Panc1 (cell line): ENCODE measurements at regions not wholly inside any gene's neighbourhood (a gene's known extent, or its start where the extent isn't known, plus 50 kb on each side); places are given as distances from the start of the nearest gene placed in this dataset.

Source experiments
- ATAC-seq: fragments of 200-7000 bp; cut with Tn5 transposase; 2 replicates; pipeline ENCODE4 v1.9.1; 2020; ENCODE audit warnings: mild to moderate bottlenecking, moderate library complexity
- BruUV-seq: library from RNA; stranded (reverse); fragments of 400-500 nt; replicated peaks from 2 replicates; lab custom pipeline; 2021; lab: Mats Ljungman, UMichigan
- CTCF ChIA-PET: fragments of 300-600 bp; sonication (Branson Sonifier 250); formaldehyde crosslinking; loops from one replicate; lab custom pipeline; 2022; ENCODE audit warnings: antibody characterized with exemption; lab: Charles Lee
- POLR2A ChIA-PET: fragments of 300-600 bp; sonication (Branson Sonifier 250); formaldehyde crosslinking; loops from one replicate; lab custom pipeline; 2022; ENCODE audit warnings: antibody characterized with exemption; lab: Charles Lee
- DNase-seq: peaks from one replicate; pipeline ENCODE4 v3.0.0-alpha.2; 2010; ENCODE audit warnings: low read depth, low spot score
- H3K27ac ChIP-seq: 2 replicates; pipeline ENCODE4 v1.5.1; 2011; ENCODE audit warnings: mild to moderate bottlenecking, low read length, inconsistent platforms
- H3K27me3 ChIP-seq: fragments of 200-500 bp; sonication (Bioruptor generic); 2 replicates; pipeline ENCODE4 v1.6.0; 2014; ENCODE audit warnings: low read length, inconsistent platforms; ENCODE audit not compliant: control insufficient read depth, insufficient read depth
- H3K36me3 ChIP-seq: fragments of 200-500 bp; sonication (Bioruptor generic); 2 replicates; pipeline ENCODE4 v1.5.1; 2014; ENCODE audit warnings: inconsistent platforms, mild to moderate bottlenecking, low read length, moderate library complexity; ENCODE audit not compliant: control insufficient read depth, insufficient read depth
- H3K4me1 ChIP-seq: 2 replicates; pipeline ENCODE4 v1.5.1; 2011; ENCODE audit warnings: inconsistent platforms, mild to moderate bottlenecking, low read length, moderate library complexity; ENCODE audit not compliant: control insufficient read depth, insufficient read depth
- H3K4me3 ChIP-seq, 2 experiments: 2 replicates each; pipeline ENCODE4 v1.5.1; 2011 to 2012; ENCODE audit warnings: low read depth in 2 of 2, low read length in 2 of 2, mild to moderate bottlenecking in 2 of 2, inconsistent platforms in 1 of 2, moderate library complexity in 1 of 2
- H3K9me3 ChIP-seq: fragments of 200-500 bp; sonication (Bioruptor generic); 2 replicates; pipeline ENCODE4 v1.5.1; 2014; ENCODE audit warnings: low read depth, mild to moderate bottlenecking, inconsistent platforms, low read length, moderate library complexity; ENCODE audit not compliant: control insufficient read depth, insufficient read depth
- CTCF ChIP-seq: fragments of 450-650 bp; IDR thresholded peaks from 2 replicates; pipeline ENCODE4 v1.5.1; 2017; ENCODE audit warnings: mild to moderate bottlenecking
- POLR2AphosphoS5 ChIP-seq: IDR thresholded peaks from 2 replicates; pipeline ENCODE4 v1.6.1; 2012; ENCODE audit warnings: mild to moderate bottlenecking, low read depth, low read length, moderate library complexity
- SIN3A ChIP-seq: IDR thresholded peaks from 2 replicates; pipeline ENCODE4 v1.6.1; 2012; ENCODE audit warnings: low read depth, mild to moderate bottlenecking, low read length, moderate library complexity, borderline replicate concordance; ENCODE audit not compliant: insufficient read depth
- TCF7L2 ChIP-seq: IDR thresholded peaks from 2 replicates; pipeline ENCODE4 v1.6.1; 2011; ENCODE audit warnings: mild to moderate bottlenecking, low read depth, low read length, inconsistent platforms
- in situ Hi-C: cut with HindIII; loops from 2 replicates; pipeline ENCODE4 v1.10.0; 2016; ENCODE audit warnings: low sequenced_read_pairs, low pct_unique_long_range_greater_than_20kb
- intact Hi-C: fragments of 100-400 bp; cut with micrococcal nuclease; formaldehyde crosslinking; loops from one replicate; pipeline ENCODE4 v1.10.0; 2022; ENCODE audit not compliant: unreplicated experiment
- TF ChIP-seq, protein P1 (sequence below), 2 experiments: IDR thresholded peaks; 2 replicates each; pipeline ENCODE4 v1.6.1; 2011 to 2012; ENCODE audit warnings: low read depth in 2 of 2, control low read depth in 1 of 2, low read length in 1 of 2, mild to moderate bottlenecking in 1 of 2, moderate library complexity in 1 of 2; ENCODE audit not compliant: insufficient read depth in 1 of 2

GRCh38 chr20:48102931-48103660 lies 317.8 kb upstream of the SULF2 start:
- BruUV-seq: no TSS peak
- ATAC-seq (no peak), DNase-seq (no peak)
- intact Hi-C loops: no loop called here
- H3K27ac ChIP-seq: no peak overlapping the region
- no peaks in the 10 kb centered on the region for H3K9me3 ChIP-seq
- ChIA-PET POLR2A (no interaction called here), CTCF (no interaction called here)
- TF ChIP-seq SIN3A: no peak
- TF ChIP-seq CTCF: no peak
- no peak for TF ChIP-seq TCF7L2
- no peak for TF ChIP-seq POLR2AphosphoS5
- TF ChIP-seq, protein P1, sequence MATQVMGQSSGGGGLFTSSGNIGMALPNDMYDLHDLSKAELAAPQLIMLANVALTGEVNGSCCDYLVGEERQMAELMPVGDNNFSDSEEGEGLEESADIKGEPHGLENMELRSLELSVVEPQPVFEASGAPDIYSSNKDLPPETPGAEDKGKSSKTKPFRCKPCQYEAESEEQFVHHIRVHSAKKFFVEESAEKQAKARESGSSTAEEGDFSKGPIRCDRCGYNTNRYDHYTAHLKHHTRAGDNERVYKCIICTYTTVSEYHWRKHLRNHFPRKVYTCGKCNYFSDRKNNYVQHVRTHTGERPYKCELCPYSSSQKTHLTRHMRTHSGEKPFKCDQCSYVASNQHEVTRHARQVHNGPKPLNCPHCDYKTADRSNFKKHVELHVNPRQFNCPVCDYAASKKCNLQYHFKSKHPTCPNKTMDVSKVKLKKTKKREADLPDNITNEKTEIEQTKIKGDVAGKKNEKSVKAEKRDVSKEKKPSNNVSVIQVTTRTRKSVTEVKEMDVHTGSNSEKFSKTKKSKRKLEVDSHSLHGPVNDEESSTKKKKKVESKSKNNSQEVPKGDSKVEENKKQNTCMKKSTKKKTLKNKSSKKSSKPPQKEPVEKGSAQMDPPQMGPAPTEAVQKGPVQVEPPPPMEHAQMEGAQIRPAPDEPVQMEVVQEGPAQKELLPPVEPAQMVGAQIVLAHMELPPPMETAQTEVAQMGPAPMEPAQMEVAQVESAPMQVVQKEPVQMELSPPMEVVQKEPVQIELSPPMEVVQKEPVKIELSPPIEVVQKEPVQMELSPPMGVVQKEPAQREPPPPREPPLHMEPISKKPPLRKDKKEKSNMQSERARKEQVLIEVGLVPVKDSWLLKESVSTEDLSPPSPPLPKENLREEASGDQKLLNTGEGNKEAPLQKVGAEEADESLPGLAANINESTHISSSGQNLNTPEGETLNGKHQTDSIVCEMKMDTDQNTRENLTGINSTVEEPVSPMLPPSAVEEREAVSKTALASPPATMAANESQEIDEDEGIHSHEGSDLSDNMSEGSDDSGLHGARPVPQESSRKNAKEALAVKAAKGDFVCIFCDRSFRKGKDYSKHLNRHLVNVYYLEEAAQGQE (IDR thresholded peaks at IDR 0.05; ENCODE audit: insufficient read depth in 1 of 2, low read depth in 2 of 2, low read length in 1 of 2): no peak
- H3K36me3 ChIP-seq: no peaks in the 10 kb centered on the region
- no peak overlapping the region for H3K4me3 ChIP-seq
- H3K27me3 ChIP-seq: peaks cover 8% of the 10 kb centered on the region
- in situ Hi-C loops: no loop called here
- no peaks in the 10 kb centered on the region for H3K4me1 ChIP-seq

DNA sequence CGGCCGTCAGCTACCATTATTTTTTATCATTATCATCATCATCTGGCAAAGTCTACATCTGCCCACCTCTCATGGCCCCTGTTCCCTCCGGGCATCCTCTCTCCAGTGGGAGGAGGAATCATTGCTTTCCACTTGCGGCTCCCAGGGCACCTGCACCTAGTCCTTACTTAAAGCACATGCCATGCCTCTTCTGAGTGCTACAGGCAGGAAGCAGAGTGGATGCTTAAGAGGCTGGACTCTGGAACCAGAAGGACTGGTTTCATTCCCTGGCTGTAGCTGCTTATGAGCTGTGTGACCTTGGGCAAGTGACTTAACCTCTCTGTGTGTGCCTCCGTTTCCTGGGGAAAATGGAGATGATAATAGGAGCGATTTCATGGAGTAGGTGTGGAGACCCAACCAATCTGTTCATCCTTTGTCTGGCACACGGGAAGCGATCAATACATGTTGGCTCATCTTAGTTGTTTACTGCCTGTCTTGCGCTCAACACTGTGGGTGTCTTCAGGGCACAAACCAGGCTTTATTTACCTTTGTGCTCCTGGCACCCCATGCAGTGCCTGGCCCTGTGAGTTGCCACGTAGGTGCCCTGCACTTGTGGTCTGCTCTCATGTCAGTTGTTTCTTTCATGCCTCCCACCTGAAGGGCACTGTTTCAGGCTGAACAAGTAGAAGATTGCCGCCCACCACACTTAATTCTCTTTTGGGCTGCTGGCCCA lies 317.0 kb upstream of the SULF2 start:
- in situ Hi-C loops: no loop called here
- CTCF ChIA-PET: no interaction called here

More for the DNA sequence above, 317.0 kb upstream of the SULF2 start:
- no peak for TF ChIP-seq CTCF
- TF ChIP-seq, protein P1 (IDR thresholded peaks at IDR 0.05; ENCODE audit: insufficient read depth in 1 of 2, low read depth in 2 of 2, low read length in 1 of 2): no peak
- no peak for TF ChIP-seq POLR2AphosphoS5
- no peak for TF ChIP-seq TCF7L2
- TF ChIP-seq SIN3A: no peak
- Histone ChIP-seq H3K9me3 (no peaks in the 10 kb centered on the region), H3K4me3 (no peak overlapping the region), H3K4me1 (no peaks in the 10 kb centered on the region), H3K27ac (no peak overlapping the region), H3K36me3 (no peaks in the 10 kb centered on the region), H3K27me3 (peaks cover 8% of the 10 kb centered on the region)
- intact Hi-C loops: no loop called here
- ATAC-seq (no peak), DNase-seq (no peak)
- POLR2A ChIA-PET: no interaction called here
- no TSS peak for BruUV-seq
